ENCODE measurements at regions not wholly inside any gene's neighbourhood (a gene's known extent, or its start where the extent isn't known, plus 50 kb on each side); places are given as distances from the start of the nearest gene placed in this dataset.
A peak's percentile ranks its signal among the peaks of the same experiment; 100 is the strongest.

GRCh38 chr15:39056357-39056756 is 491.7 kb upstream of the RASGRP1 start:
- H3K4me3 ChIP-seq (replicated peaks in 1 of 2; ENCODE audit: low read depth in 2 of 2, low read length in 2 of 2): no peak overlapping the region
- TF ChIP-seq CTCF (IDR thresholded peaks at IDR 0.05; ENCODE audit: low read depth, low read length): no peak
- peak in 1 of 2 donors; percentile 40 for DNase-seq (ENCODE audit: low read depth in 2 of 2)

DNA sequence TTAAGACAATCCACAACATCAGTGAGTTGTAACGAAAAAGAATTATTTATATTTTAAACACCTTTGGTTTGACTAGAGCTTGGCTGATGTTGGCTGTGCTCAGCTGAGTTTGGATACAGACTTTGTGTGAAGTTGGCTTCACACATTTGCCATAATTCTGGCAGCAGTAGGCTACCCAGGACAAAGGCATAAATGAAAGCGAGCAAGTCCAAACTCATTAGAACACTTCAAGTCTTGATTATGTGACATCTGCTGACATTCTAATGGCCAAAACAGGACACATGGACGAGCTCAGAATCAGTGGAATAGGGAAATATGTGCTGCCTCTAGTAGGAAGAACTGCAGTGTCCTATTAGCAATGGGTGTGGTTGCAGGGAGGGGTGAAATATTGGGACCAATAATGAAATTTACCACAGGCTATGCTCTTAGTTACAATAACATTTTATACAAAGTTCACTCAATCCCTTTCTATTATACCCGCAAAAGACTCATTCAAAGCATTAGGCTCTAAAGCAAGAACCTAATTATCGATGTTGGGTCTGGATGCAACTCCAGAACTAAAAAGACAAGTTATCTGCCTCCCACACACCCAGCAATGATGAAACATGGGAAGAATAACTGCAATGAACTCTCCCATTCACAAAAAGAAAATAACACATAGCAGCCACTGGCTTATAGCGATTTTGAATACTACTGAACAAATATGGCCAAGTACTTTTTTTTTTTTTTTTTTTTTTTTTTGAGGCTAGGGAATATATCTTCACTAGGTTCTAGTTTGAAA is 493.9 kb upstream of the RASGRP1 start:
- no peak overlapping the region for H3K4me3 ChIP-seq (replicated peaks in 1 of 2; ENCODE audit: low read depth in 2 of 2, low read length in 2 of 2)
- no peak for DNase-seq (ENCODE audit: low read depth in 2 of 2)
- no peak for TF ChIP-seq CTCF (IDR thresholded peaks at IDR 0.05; ENCODE audit: low read depth, low read length)

DNA sequence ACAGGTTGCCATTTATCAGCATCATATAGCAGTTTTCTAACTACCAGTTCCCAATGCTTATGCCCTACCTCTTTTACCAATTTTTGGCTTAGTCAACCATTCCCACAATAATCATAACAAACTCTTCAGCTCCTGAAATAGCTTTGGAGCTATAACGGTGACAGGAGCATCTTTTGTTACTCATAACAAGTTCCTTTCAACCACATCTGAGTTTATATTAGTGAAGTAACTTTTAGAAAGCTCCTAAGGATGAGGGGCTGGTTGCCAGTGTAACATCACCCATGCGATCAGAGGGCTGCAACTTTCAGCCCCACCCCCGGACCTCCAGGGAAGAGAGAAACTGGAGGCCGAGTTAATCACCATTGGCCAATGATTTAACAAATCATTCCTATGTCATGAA is 495.3 kb upstream of the RASGRP1 start:
- TF ChIP-seq CTCF (IDR thresholded peaks at IDR 0.05; ENCODE audit: low read depth, low read length): no peak
- DNase-seq (ENCODE audit: low read depth in 2 of 2): no peak
- no peak overlapping the region for H3K4me3 ChIP-seq (replicated peaks in 1 of 2; ENCODE audit: low read depth in 2 of 2, low read length in 2 of 2)

DNA sequence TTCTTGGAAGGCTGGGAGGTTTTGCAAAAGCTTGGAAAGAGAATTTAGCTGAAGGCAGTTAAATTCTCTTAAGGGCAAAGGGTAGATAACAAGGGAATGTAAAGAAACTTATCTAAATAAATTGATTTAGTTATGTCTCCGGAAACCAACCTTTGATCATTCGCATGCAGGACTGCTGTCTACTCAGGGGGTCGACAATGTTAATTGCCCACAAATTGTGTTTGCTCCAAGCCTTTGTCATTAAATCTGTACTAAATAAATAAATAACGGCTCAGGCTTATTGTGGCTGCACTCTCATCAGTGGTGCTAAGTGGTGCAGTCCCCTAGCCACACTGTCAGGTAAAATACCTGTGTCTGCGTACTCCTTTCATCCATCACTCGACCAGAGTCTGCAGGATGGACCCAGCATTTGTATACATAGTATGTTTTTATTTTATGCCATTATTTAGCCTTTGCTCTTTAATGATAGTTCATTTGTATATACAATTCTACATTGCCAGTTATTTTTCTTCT is 497.4 kb upstream of the RASGRP1 start:
- H3K4me3 ChIP-seq (replicated peaks in 1 of 2; ENCODE audit: low read depth in 2 of 2, low read length in 2 of 2): no peak overlapping the region
- DNase-seq (ENCODE audit: low read depth in 2 of 2): no peak
- TF ChIP-seq CTCF (IDR thresholded peaks at IDR 0.05; ENCODE audit: low read depth, low read length): no peak

- DNase-seq (ENCODE audit: low read depth in 2 of 2): no peak
- H3K4me3 ChIP-seq (replicated peaks in 1 of 2; ENCODE audit: low read depth in 2 of 2, low read length in 2 of 2): no peak overlapping the region
- no peak for TF ChIP-seq CTCF (IDR thresholded peaks at IDR 0.05; ENCODE audit: low read depth, low read length)
Measured at GRCh38 chr15:39066677-39067076, 502.1 kb upstream of the RASGRP1 start.

DNA sequence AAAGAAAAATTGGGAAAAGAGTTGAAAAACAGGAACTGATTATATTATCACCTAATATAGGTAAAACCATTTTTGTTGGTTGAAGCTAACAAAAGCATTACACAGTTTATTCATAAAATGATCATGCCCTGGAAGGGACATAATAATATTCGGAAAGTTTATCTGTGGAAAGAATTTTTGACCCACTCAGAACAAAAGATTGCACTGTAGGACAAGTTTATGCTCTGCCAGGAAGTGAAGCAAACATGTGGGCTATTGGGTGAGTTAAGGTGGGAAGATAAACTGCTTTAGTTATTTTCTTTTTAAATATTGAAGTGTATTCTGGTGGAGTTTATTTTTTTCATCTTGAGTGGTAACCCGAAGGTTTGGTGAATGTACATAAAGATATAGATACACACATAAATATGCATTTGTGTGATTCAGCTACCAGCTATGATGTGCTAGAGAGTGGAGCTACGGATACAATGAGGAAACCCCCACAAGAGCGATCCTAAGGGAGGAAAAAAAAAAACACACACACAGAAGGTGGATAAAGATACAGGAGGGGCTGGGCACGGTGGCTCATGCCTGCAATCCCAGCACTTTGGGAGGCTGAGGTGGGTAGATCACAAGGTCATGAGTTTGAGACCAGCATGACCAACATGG is 506.4 kb upstream of the THBS1 start:
- TF ChIP-seq CTCF (IDR thresholded peaks at IDR 0.05; ENCODE audit: low read depth, low read length): no peak
- H3K4me3 ChIP-seq (replicated peaks in 1 of 2; ENCODE audit: low read depth in 2 of 2, low read length in 2 of 2): no peak overlapping the region
- no peak for DNase-seq (ENCODE audit: low read depth in 2 of 2)

All from cardiac fibroblast (primary cell).